Upper lobe of left lung (tissue), 4 donors: ENCODE measurements at regions not wholly inside any gene's neighbourhood (a gene's known extent, or its start where the extent isn't known, plus 50 kb on each side); places are given as distances from the start of the nearest gene placed in this dataset.

ENCODE experiments used
- POLR2A ChIP-seq, 4 donors: fragments of 450-650 bp; IDR thresholded peaks; one replicate each; pipeline ENCODE4 v1.5.1; 2016 to 2017; ENCODE audit warnings: antibody characterized with exemption in 4 of 4, mild to moderate bottlenecking in 2 of 4
- TF ChIP-seq, protein P1 (sequence below), 6 experiments: fragments of 450-650 bp in 4 of 6; fragments of 200-600 bp in 2 of 6; sonication (generic) in 2 of 6; IDR thresholded peaks; one replicate each; pipeline ENCODE4 v1.5.1; 2016 to 2019; ENCODE audit warnings: antibody characterized with exemption in 6 of 6

DNA sequence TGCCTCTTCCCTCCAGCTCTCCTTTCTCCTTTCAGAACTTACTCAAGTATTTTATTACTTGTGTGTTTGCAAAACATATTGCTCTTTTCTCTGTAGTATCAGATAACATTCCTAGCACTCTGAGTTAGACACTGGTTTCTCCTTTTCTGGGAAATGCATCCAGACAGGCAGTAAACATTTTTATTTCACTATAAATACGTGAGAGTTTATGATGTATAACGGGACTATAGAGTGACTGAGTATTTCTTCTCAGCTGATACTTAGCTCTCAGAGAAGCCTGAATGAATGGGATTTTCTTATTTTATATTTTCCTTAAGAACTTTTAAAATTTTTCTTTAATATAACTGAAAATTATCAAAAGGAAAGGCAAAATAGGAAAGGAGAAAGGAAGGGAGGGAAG, 211.2 kb upstream of the EDNRB start:
- no peak for TF ChIP-seq POLR2A (IDR thresholded peaks at IDR 0.05)
- TF ChIP-seq, protein P1, sequence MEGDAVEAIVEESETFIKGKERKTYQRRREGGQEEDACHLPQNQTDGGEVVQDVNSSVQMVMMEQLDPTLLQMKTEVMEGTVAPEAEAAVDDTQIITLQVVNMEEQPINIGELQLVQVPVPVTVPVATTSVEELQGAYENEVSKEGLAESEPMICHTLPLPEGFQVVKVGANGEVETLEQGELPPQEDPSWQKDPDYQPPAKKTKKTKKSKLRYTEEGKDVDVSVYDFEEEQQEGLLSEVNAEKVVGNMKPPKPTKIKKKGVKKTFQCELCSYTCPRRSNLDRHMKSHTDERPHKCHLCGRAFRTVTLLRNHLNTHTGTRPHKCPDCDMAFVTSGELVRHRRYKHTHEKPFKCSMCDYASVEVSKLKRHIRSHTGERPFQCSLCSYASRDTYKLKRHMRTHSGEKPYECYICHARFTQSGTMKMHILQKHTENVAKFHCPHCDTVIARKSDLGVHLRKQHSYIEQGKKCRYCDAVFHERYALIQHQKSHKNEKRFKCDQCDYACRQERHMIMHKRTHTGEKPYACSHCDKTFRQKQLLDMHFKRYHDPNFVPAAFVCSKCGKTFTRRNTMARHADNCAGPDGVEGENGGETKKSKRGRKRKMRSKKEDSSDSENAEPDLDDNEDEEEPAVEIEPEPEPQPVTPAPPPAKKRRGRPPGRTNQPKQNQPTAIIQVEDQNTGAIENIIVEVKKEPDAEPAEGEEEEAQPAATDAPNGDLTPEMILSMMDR (IDR thresholded peaks at IDR 0.05) = no peak
